GM12878 (cell line): ENCODE measurements at regions not wholly inside any gene's neighbourhood (a gene's known extent, or its start where the extent isn't known, plus 50 kb on each side); places are given as distances from the start of the nearest gene placed in this dataset.

Source experiments
- CREB1 ChIP-seq: IDR thresholded peaks from 2 replicates; pipeline ENCODE4 v1.6.1; 2012; ENCODE audit warnings: low read depth, mild to moderate bottlenecking, inconsistent platforms
- CTCF ChIP-seq, 3 experiments: IDR thresholded peaks in 2 of 3; conservative IDR thresholded peaks in 1 of 3; 2 replicates each; pipeline ENCODE4 v1.5.1; 2011; ENCODE audit warnings: low read depth in 3 of 3, low read length in 3 of 3, mild to moderate bottlenecking in 3 of 3, control low read depth in 2 of 3, moderate library complexity in 2 of 3, inconsistent platforms in 1 of 3, mixed read lengths in 1 of 3; ENCODE audit not compliant: control insufficient read depth in 2 of 3, insufficient read depth in 1 of 3; ENCODE audit errors: extremely low read depth in 1 of 3
- POLR2A ChIP-seq: IDR thresholded peaks from 2 replicates; pipeline ENCODE4 v1.6.1; 2011; ENCODE audit warnings: low read depth, mild to moderate bottlenecking, low read length
- SP1 ChIP-seq: IDR thresholded peaks from one replicate; pipeline ENCODE4 v1.6.1; 2011; ENCODE audit warnings: low read depth, low read length
- USF2 ChIP-seq: IDR thresholded peaks from 2 replicates; pipeline ENCODE4 v1.6.1; 2011; ENCODE audit warnings: low read depth, low read length, improper control_type of control experiment, borderline replicate concordance

- TF ChIP-seq POLR2A (no peak), SP1 (no peak), CREB1 (no peak), USF2 (no peak), CTCF (IDR thresholded peaks at IDR 0.05 in 2 of 3, conservative IDR thresholded peaks at IDR 0.05 in 1 of 3; ENCODE audit: control insufficient read depth in 2 of 3, extremely low read depth in 1 of 3, insufficient read depth in 1 of 3, low read depth in 3 of 3, low read length in 3 of 3) (no peak)
These were observed 290.2 kb upstream of the GHITM start for GRCh38 chr10:83849150-83849549.
